H1 (cell line): ENCODE measurements at regions not wholly inside any gene's neighbourhood (a gene's known extent, or its start where the extent isn't known, plus 50 kb on each side); places are given as distances from the start of the nearest gene placed in this dataset.

Source experiments
- BACH1 ChIP-seq: IDR thresholded peaks from 2 replicates; pipeline ENCODE4 v1.6.1; 2012; ENCODE audit warnings: low read length, improper control_type of control experiment
- CBX8 ChIP-seq: fragments of 300-800, 300-1000 bp; sonication (generic); IDR thresholded peaks from 2 replicates; pipeline ENCODE4 v1.7.1; 2016; ENCODE audit warnings: low read depth, low read length, borderline replicate concordance
- CEBPB ChIP-seq: IDR thresholded peaks from 2 replicates; pipeline ENCODE4 v1.6.1; 2012; ENCODE audit warnings: low read depth, low read length
- CHD1 ChIP-seq: IDR thresholded peaks from 2 replicates; pipeline ENCODE4 v1.6.1; 2012; ENCODE audit warnings: low read depth, low read length, improper control_type of control experiment
- E2F6 ChIP-seq: IDR thresholded peaks from 2 replicates; pipeline ENCODE4 v1.6.1; 2012; ENCODE audit warnings: inconsistent platforms
- GTF2F1 ChIP-seq: IDR thresholded peaks from 2 replicates; pipeline ENCODE4 v1.6.1; 2012; ENCODE audit warnings: low read depth, low read length, improper control_type of control experiment, borderline replicate concordance
- HDAC2 ChIP-seq, 2 experiments: fragments of 300-600 bp in 1 of 2; sonication (generic) in 1 of 2; IDR thresholded peaks; 2 replicates each; pipeline ENCODE4 v1.6.1; 2011 to 2012; ENCODE audit warnings: low read depth in 2 of 2, low read length in 2 of 2, mild to moderate bottlenecking in 2 of 2, moderate library complexity in 2 of 2, borderline replicate concordance in 1 of 2, inconsistent platforms in 1 of 2
- JUND ChIP-seq: IDR thresholded peaks from 2 replicates; pipeline ENCODE4 v1.6.1; 2011; ENCODE audit warnings: mild to moderate bottlenecking, improper control_type of control experiment, low read length
- MAFK ChIP-seq: IDR thresholded peaks from 2 replicates; pipeline ENCODE4 v1.6.1; 2012; ENCODE audit warnings: low read depth, mild to moderate bottlenecking, improper control_type of control experiment, low read length
- MAX ChIP-seq: IDR thresholded peaks from 2 replicates; pipeline ENCODE4 v1.6.1; 2012; ENCODE audit warnings: inconsistent platforms
- PHF8 ChIP-seq: fragments of 200-600 bp; sonication (generic); conservative IDR thresholded peaks from 2 replicates; pipeline ENCODE4 v1.7.1; 2012; ENCODE audit warnings: low read depth, mild to moderate bottlenecking, inconsistent platforms, low read length, moderate library complexity
- POLR2A ChIP-seq, 2 experiments: IDR thresholded peaks; 1 replicate in 1 of 2; 2 replicates in 1 of 2; pipeline ENCODE4 v1.6.1; 2011; ENCODE audit warnings: low read depth in 2 of 2, low read length in 2 of 2, mild to moderate bottlenecking in 2 of 2; ENCODE audit errors: control extremely low read depth in 1 of 2
- POU5F1 ChIP-seq: IDR thresholded peaks from 2 replicates; pipeline ENCODE4 v1.6.1; 2011; ENCODE audit warnings: low read depth, mild to moderate bottlenecking, low read length, moderate library complexity
- SAP30 ChIP-seq: fragments of 300-600 bp; sonication (generic); IDR thresholded peaks from 2 replicates; pipeline ENCODE4 v1.7.1; 2012; ENCODE audit warnings: low read length, moderate library complexity, mild to moderate bottlenecking, inconsistent platforms; ENCODE audit not compliant: insufficient read depth, insufficient replicate concordance
- SIN3A ChIP-seq, 2 experiments: IDR thresholded peaks in 1 of 2; conservative IDR thresholded peaks in 1 of 2; 2 replicates each; pipeline ENCODE4 v1.6.1; 2011 to 2012; ENCODE audit warnings: low read length in 2 of 2, improper control_type of control experiment in 1 of 2, low read depth in 1 of 2, mild to moderate bottlenecking in 1 of 2
- SP4 ChIP-seq: IDR thresholded peaks from 2 replicates; pipeline ENCODE4 v1.6.1; 2012; ENCODE audit warnings: low read length, inconsistent platforms
- TAF7 ChIP-seq: optimal IDR thresholded peaks from 2 replicates; pipeline ENCODE3; 2011; ENCODE audit warnings: low read depth, mild to moderate bottlenecking, inconsistent platforms, low read length, moderate library complexity, borderline replicate concordance
- TCF12 ChIP-seq: IDR thresholded peaks from 2 replicates; pipeline ENCODE4 v1.6.1; 2011; ENCODE audit warnings: low read depth, mild to moderate bottlenecking, low read length
- TEAD4 ChIP-seq: IDR thresholded peaks from 2 replicates; pipeline ENCODE4 v1.6.1; 2012; ENCODE audit warnings: low read depth, low read length, inconsistent platforms, mixed read lengths
- TF ChIP-seq, protein P1 (sequence below), 3 experiments: IDR thresholded peaks; 1 replicate in 2 of 3; 2 replicates in 1 of 3; pipeline versions ENCODE4 v1.5.1 to v1.6.1; 2011; ENCODE audit warnings: low read length in 3 of 3, mild to moderate bottlenecking in 3 of 3, inconsistent platforms in 2 of 3, low read depth in 1 of 3, moderate library complexity in 1 of 3; ENCODE audit not compliant: insufficient read depth in 1 of 3; ENCODE audit errors: control extremely low read depth in 1 of 3

- TF ChIP-seq, protein P1, sequence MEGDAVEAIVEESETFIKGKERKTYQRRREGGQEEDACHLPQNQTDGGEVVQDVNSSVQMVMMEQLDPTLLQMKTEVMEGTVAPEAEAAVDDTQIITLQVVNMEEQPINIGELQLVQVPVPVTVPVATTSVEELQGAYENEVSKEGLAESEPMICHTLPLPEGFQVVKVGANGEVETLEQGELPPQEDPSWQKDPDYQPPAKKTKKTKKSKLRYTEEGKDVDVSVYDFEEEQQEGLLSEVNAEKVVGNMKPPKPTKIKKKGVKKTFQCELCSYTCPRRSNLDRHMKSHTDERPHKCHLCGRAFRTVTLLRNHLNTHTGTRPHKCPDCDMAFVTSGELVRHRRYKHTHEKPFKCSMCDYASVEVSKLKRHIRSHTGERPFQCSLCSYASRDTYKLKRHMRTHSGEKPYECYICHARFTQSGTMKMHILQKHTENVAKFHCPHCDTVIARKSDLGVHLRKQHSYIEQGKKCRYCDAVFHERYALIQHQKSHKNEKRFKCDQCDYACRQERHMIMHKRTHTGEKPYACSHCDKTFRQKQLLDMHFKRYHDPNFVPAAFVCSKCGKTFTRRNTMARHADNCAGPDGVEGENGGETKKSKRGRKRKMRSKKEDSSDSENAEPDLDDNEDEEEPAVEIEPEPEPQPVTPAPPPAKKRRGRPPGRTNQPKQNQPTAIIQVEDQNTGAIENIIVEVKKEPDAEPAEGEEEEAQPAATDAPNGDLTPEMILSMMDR (IDR thresholded peaks at IDR 0.05; ENCODE audit: control extremely low read depth in 1 of 3, insufficient read depth in 1 of 3, low read depth in 1 of 3, low read length in 3 of 3), result no peak
- TF ChIP-seq CBX8 (no peak), GTF2F1 (0 out of 2 replicates have a peak, but pooled peaks have one; percentile 37), SP4 (no peak), TAF7 (peak; percentile 24), HDAC2 (IDR thresholded peaks at IDR 0.05; ENCODE audit: borderline replicate concordance in 1 of 2, low read depth in 2 of 2, low read length in 2 of 2) (peak in 1 of 2 experiments; percentile 35; a peak in 1 of 4 replicates), MAFK (peak; percentile 36; the same call in 1 of the 2 replicates), POU5F1 (no peak), CHD1 (no peak), PHF8 (peak; percentile 51), TCF12 (0 out of 2 replicates have a peak, but pooled peaks have one; percentile 6), E2F6 (peak; percentile 98), SIN3A (conservative IDR thresholded peaks at IDR 0.05 in 1 of 2, IDR thresholded peaks at IDR 0.05 in 1 of 2; ENCODE audit: low read depth in 1 of 2, low read length in 2 of 2) (0 out of 4 replicates have a peak, but pooled peaks of 1 of the 2 experiments have one; percentile 32), TEAD4 (peak; percentile 97), POLR2A (IDR thresholded peaks at IDR 0.05; ENCODE audit: control extremely low read depth in 1 of 2, low read depth in 2 of 2, low read length in 2 of 2) (peak; percentile 50 to 93), SAP30 (peak; percentile 33), CEBPB (no peak), JUND (peak; percentile 9; the same call in 1 of the 2 replicates), MAX (peak; percentile 96), BACH1 (peak; percentile 80)
Measured at GRCh38 chr2:163347982-163348856, 387.6 kb downstream of the FIGN start (continued).
